ENCODE measurements at regions not wholly inside any gene's neighbourhood (a gene's known extent, or its start where the extent isn't known, plus 50 kb on each side); places are given as distances from the start of the nearest gene placed in this dataset.

DNA sequence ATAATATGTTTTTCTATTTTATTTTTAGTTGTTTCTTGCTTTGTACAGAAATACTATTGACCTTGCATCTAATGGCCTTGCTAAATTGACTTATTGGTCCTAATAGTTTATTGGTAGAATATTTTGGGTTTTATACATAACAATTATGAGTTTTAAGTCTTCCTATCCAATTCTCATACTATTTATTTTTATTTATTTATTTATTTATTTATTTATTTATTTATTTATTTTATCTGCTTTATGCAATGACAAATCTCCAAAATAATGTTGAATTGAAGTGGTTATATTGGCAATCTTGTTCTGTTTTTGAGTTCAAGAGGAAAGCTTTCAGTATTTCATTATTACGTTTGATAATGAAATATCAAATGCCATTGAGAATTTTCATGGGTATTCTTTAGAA is 488.3 kb downstream of the CDH2 start:
- TF ChIP-seq POLR2A (IDR thresholded peaks at IDR 0.05; ENCODE audit: borderline replicate concordance, extremely low read depth, insufficient read depth, insufficient read length) (no peak), SIN3A (IDR thresholded peaks at IDR 0.05; ENCODE audit: low read depth) (no peak), EZH2 (IDR thresholded peaks at IDR 0.05) (no peak), POLR2AphosphoS5 (IDR thresholded peaks at IDR 0.05; ENCODE audit: low read depth, low read length) (no peak), EZH2phosphoT487 (IDR thresholded peaks at IDR 0.05; ENCODE audit: borderline replicate concordance) (no peak), RAD21 (IDR thresholded peaks at IDR 0.05; ENCODE audit: low read depth) (no peak)
- TF ChIP-seq, protein P1, sequence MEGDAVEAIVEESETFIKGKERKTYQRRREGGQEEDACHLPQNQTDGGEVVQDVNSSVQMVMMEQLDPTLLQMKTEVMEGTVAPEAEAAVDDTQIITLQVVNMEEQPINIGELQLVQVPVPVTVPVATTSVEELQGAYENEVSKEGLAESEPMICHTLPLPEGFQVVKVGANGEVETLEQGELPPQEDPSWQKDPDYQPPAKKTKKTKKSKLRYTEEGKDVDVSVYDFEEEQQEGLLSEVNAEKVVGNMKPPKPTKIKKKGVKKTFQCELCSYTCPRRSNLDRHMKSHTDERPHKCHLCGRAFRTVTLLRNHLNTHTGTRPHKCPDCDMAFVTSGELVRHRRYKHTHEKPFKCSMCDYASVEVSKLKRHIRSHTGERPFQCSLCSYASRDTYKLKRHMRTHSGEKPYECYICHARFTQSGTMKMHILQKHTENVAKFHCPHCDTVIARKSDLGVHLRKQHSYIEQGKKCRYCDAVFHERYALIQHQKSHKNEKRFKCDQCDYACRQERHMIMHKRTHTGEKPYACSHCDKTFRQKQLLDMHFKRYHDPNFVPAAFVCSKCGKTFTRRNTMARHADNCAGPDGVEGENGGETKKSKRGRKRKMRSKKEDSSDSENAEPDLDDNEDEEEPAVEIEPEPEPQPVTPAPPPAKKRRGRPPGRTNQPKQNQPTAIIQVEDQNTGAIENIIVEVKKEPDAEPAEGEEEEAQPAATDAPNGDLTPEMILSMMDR (IDR thresholded peaks at IDR 0.05 in 2 of 3, conservative IDR thresholded peaks at IDR 0.05 in 1 of 3; ENCODE audit: borderline replicate concordance in 1 of 3, insufficient read depth in 1 of 3, low read depth in 2 of 3, low read length in 2 of 3): no peak
- TF ChIP-seq, protein P2, sequence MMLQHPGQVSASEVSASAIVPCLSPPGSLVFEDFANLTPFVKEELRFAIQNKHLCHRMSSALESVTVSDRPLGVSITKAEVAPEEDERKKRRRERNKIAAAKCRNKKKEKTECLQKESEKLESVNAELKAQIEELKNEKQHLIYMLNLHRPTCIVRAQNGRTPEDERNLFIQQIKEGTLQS (IDR thresholded peaks at IDR 0.05): no peak
- TF ChIP-seq, protein P3, sequence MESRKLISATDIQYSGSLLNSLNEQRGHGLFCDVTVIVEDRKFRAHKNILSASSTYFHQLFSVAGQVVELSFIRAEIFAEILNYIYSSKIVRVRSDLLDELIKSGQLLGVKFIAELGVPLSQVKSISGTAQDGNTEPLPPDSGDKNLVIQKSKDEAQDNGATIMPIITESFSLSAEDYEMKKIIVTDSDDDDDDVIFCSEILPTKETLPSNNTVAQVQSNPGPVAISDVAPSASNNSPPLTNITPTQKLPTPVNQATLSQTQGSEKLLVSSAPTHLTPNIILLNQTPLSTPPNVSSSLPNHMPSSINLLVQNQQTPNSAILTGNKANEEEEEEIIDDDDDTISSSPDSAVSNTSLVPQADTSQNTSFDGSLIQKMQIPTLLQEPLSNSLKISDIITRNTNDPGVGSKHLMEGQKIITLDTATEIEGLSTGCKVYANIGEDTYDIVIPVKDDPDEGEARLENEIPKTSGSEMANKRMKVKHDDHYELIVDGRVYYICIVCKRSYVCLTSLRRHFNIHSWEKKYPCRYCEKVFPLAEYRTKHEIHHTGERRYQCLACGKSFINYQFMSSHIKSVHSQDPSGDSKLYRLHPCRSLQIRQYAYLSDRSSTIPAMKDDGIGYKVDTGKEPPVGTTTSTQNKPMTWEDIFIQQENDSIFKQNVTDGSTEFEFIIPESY (IDR thresholded peaks at IDR 0.05; ENCODE audit: extremely low read depth, insufficient replicate concordance, low read length): no peak
- TF ChIP-seq, protein P4, sequence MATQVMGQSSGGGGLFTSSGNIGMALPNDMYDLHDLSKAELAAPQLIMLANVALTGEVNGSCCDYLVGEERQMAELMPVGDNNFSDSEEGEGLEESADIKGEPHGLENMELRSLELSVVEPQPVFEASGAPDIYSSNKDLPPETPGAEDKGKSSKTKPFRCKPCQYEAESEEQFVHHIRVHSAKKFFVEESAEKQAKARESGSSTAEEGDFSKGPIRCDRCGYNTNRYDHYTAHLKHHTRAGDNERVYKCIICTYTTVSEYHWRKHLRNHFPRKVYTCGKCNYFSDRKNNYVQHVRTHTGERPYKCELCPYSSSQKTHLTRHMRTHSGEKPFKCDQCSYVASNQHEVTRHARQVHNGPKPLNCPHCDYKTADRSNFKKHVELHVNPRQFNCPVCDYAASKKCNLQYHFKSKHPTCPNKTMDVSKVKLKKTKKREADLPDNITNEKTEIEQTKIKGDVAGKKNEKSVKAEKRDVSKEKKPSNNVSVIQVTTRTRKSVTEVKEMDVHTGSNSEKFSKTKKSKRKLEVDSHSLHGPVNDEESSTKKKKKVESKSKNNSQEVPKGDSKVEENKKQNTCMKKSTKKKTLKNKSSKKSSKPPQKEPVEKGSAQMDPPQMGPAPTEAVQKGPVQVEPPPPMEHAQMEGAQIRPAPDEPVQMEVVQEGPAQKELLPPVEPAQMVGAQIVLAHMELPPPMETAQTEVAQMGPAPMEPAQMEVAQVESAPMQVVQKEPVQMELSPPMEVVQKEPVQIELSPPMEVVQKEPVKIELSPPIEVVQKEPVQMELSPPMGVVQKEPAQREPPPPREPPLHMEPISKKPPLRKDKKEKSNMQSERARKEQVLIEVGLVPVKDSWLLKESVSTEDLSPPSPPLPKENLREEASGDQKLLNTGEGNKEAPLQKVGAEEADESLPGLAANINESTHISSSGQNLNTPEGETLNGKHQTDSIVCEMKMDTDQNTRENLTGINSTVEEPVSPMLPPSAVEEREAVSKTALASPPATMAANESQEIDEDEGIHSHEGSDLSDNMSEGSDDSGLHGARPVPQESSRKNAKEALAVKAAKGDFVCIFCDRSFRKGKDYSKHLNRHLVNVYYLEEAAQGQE (IDR thresholded peaks at IDR 0.05; ENCODE audit: low read depth): no peak

Data from HCT116 (cell line).